GM12878 (cell line): ENCODE measurements at regions not wholly inside any gene's neighbourhood (a gene's known extent, or its start where the extent isn't known, plus 50 kb on each side); places are given as distances from the start of the nearest gene placed in this dataset.

Experiments
- ATAC-seq: fragments of 200-7000 bp; cut with Tn5 transposase; 3 replicates; pipeline ENCODE4 v1.9.1; 2020; ENCODE audit warnings: mild to moderate bottlenecking, moderate library complexity
- BruUV-seq: library from RNA; stranded (reverse); fragments of 400-500 nt; replicated peaks from 2 replicates; lab custom pipeline; 2021; lab: Mats Ljungman, UMichigan
- CTCF ChIA-PET: fragments of 300-600 bp; sonication (Branson Sonifier 250); formaldehyde crosslinking; extraction: SDS; loops from one replicate; lab custom pipeline; 2021; ENCODE audit warnings: inconsistent platforms; lab: Yijun Ruan, JAX
- POLR2A ChIA-PET: fragments of 350-600 bp; formaldehyde crosslinking; extraction: SDS; loops from one replicate; lab custom pipeline; 2021; ENCODE audit warnings: inconsistent platforms; lab: Charles Lee
- RAD21 ChIA-PET: fragments of 300-600 bp; sonication (Branson Sonifier 250); formaldehyde crosslinking; loops from one replicate; lab custom pipeline; 2023; ENCODE audit warnings: antibody characterized with exemption; ENCODE audit not compliant: unreplicated experiment; lab: Charles Lee
- SMC1A ChIA-PET: fragments of 300-600 bp; sonication (Branson Sonifier 250); formaldehyde crosslinking; loops from one replicate; lab custom pipeline; 2023; ENCODE audit not compliant: unreplicated experiment, uncharacterized antibody; lab: Charles Lee
- DNase-seq: peaks from one replicate; pipeline ENCODE4 v3.0.0-alpha.2; 2011; ENCODE audit warnings: low read depth, low spot score
- FAIRE-seq: peaks from 3 replicates; lab custom pipeline; 2011; peaks lifted over from hg19 to GRCh38; lab: Jason Lieb, UNC
- H2AFZ ChIP-seq: 2 replicates; pipeline ENCODE4 v1.6.0; 2011; ENCODE audit warnings: low read depth, low read length, control low read depth; ENCODE audit not compliant: control insufficient read depth
- H3K27ac ChIP-seq: 2 replicates; pipeline ENCODE4 v1.5.1; 2011; ENCODE audit warnings: control low read depth; ENCODE audit not compliant: control insufficient read depth, insufficient read depth
- H3K27me3 ChIP-seq, 2 experiments: replicated peaks in 1 of 2; 2 replicates each; pipeline versions ENCODE4 v1.6.0 to v1.6.1; 2011; ENCODE audit warnings: low read length in 1 of 2; ENCODE audit not compliant: control insufficient read depth in 2 of 2, insufficient read depth in 2 of 2
- H3K36me3 ChIP-seq, 2 experiments: 2 replicates each; pipeline ENCODE4 v1.5.1; 2011; ENCODE audit warnings: low read length in 1 of 2; ENCODE audit not compliant: control insufficient read depth in 2 of 2, insufficient read depth in 2 of 2
- H3K4me1 ChIP-seq: 2 replicates; pipeline ENCODE4 v1.6.1; 2011; ENCODE audit warnings: mild to moderate bottlenecking, low read length, moderate library complexity, mixed read lengths; ENCODE audit not compliant: control insufficient read depth, insufficient read depth
- H3K4me2 ChIP-seq: 2 replicates; pipeline ENCODE4 v1.6.0; 2011; ENCODE audit warnings: control low read depth; ENCODE audit not compliant: control insufficient read depth, insufficient read depth
- H3K4me3 ChIP-seq: fragments of 200-600 bp; sonication (generic); 2 replicates; pipeline ENCODE4 v1.5.1; 2016
- H3K79me2 ChIP-seq: 2 replicates; pipeline ENCODE4 v1.6.0; 2011; ENCODE audit warnings: low read length; ENCODE audit not compliant: control insufficient read depth, insufficient read depth
- H3K9ac ChIP-seq: 2 replicates; pipeline ENCODE4 v1.8.0; 2011; ENCODE audit warnings: low read length, control low read depth, mixed read lengths; ENCODE audit not compliant: control insufficient read depth, insufficient read depth
- H3K9me3 ChIP-seq: replicated peaks from 3 replicates; pipeline ENCODE4 v1.5.1; 2011; ENCODE audit warnings: mild to moderate bottlenecking, low read length; ENCODE audit not compliant: control insufficient read depth, insufficient read depth
- H4K20me1 ChIP-seq: 2 replicates; pipeline ENCODE4 v1.6.0; 2011; ENCODE audit not compliant: control insufficient read depth, insufficient read depth
- CEBPB ChIP-seq, 2 experiments: fragments of 150-350 bp in 1 of 2; IDR thresholded peaks; 2 replicates each; pipeline ENCODE4 v1.6.1; 2012 to 2014; ENCODE audit warnings: low read depth in 2 of 2, low read length in 2 of 2, borderline replicate concordance in 1 of 2, inconsistent platforms in 1 of 2
- CTCF ChIP-seq, 3 experiments: IDR thresholded peaks in 2 of 3; conservative IDR thresholded peaks in 1 of 3; 2 replicates each; pipeline ENCODE4 v1.5.1; 2011; ENCODE audit warnings: low read depth in 3 of 3, low read length in 3 of 3, mild to moderate bottlenecking in 3 of 3, control low read depth in 2 of 3, moderate library complexity in 2 of 3, inconsistent platforms in 1 of 3, mixed read lengths in 1 of 3; ENCODE audit not compliant: control insufficient read depth in 2 of 3, insufficient read depth in 1 of 3; ENCODE audit errors: extremely low read depth in 1 of 3
- NR2C2 ChIP-seq: IDR thresholded peaks from 2 replicates; pipeline ENCODE4 v1.6.1; 2011; ENCODE audit warnings: borderline replicate concordance, low read depth; ENCODE audit not compliant: control insufficient read depth, insufficient read length
- SREBF2 ChIP-seq: IDR thresholded peaks from 2 replicates; pipeline ENCODE4 v1.6.1; 2012; ENCODE audit warnings: mild to moderate bottlenecking, low read length
- USF1 ChIP-seq: IDR thresholded peaks from 2 replicates; pipeline ENCODE4 v1.6.1; 2011; ENCODE audit warnings: borderline replicate concordance, low read depth, mild to moderate bottlenecking, moderate library complexity, mixed read lengths, low read length; ENCODE audit not compliant: insufficient read depth; ENCODE audit errors: extremely low read length
- WGBS: methylation state at CpG from one replicate; pipeline ENCODE4 v1.1.6; 2016; ENCODE audit warnings: low lambda C conversion rate; ENCODE audit not compliant: insufficient replicate concordance, insufficient coverage; ENCODE audit errors: missing lambda C conversion rate; 5-methylcytosine and 5-hydroxymethylcytosine counted together
- in situ Hi-C: fragments of 300-500 bp; cut with MboI; formaldehyde crosslinking; loops from 9 replicates; pipeline ENCODE4 v1.14.3; 2018; ENCODE audit warnings: mixed read lengths
- intact Hi-C: fragments of 100-400 bp; cut with micrococcal nuclease; formaldehyde crosslinking; loops from one replicate; pipeline ENCODE4 v1.14.2; 2022; ENCODE audit not compliant: unreplicated experiment

DNA sequence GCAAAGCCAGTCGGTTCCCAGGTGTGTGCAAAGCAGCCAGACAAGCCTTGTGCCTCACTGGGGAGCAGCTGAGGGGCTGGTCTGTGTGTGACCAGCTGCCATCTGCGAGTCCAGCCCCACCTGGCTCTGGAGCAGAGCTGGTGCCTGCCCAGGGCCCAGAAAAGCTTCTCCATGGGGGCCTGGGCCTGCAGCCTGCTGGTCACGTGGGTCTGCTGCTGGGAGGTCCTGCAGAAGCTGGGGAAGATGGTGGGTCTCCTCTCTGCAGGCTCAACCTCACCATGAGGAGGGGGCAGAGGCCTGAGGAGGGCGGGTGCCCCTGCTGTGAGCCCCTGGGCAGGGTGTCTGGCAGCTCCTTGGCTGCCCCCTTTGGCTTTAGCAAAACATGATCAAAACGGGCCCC lies 71.9 kb downstream of the ENGASE start:
- Histone ChIP-seq H3K36me3 (no peaks in the 10 kb centered on the region), H2AFZ (no peak overlapping the region), H3K27me3 (no peaks in the 10 kb centered on the region; a peak in 1 of 4 replicates), H3K9me3 (no peaks in the 10 kb centered on the region), H3K9ac (no peak overlapping the region), H4K20me1 (no peaks in the 10 kb centered on the region), H3K4me3 (no peak overlapping the region), H3K4me1 (no peaks in the 10 kb centered on the region), H3K4me2 (no peak overlapping the region), H3K79me2 (no peaks in the 10 kb centered on the region), H3K27ac (no peak overlapping the region)
- no TSS peak for BruUV-seq
- POLR2A ChIA-PET: no interaction called here
- 4% methylated on average over 5 of the region's 5 CpGs for WGBS
- FAIRE-seq: no peak
- SMC1A ChIA-PET: no interaction called here
- TF ChIP-seq USF1 (peak; percentile 14), SREBF2 (no peak)
- CTCF ChIA-PET: no interaction called here
- intact Hi-C loops: no loop called here
- RAD21 ChIA-PET: no interaction called here
- in situ Hi-C loops: no loop called here
- DNase-seq: no peak
- no peak for ATAC-seq

DNA sequence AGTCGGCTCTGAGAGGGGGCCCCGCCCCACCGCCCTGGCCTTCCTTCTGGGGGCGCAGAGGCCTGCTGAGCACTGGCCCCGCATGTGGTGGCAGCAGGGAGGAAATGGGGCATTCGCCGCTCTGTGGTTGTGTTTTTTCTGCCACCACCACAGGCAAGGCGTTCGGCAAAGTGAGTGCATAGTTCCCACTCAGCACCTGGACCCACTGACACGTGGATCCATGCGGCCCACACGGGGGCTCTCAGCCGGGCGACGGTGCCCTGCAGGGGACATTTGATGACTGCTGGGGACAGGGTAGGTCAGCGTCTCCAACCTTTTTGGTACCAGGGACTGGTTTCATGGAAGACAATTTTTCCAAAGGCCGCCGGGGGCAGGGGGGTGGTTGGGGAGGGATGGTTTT lies 70.9 kb downstream of the ENGASE start:
- DNase-seq (no peak), ATAC-seq (no peak), FAIRE-seq (no peak)
- ChIA-PET CTCF (no interaction called here), POLR2A (no interaction called here), RAD21 (no interaction called here), SMC1A (no interaction called here)
- in situ Hi-C loops (no loop called here), intact Hi-C loops (no loop called here)
- Histone ChIP-seq H3K36me3 (no peaks in the 10 kb centered on the region), H3K4me3 (no peak overlapping the region), H3K4me1 (no peaks in the 10 kb centered on the region), H3K27me3 (no peaks in the 10 kb centered on the region; a peak in 1 of 4 replicates), H4K20me1 (no peaks in the 10 kb centered on the region; the same call in 1 of the 2 replicates), H3K4me2 (no peak overlapping the region), H3K79me2 (no peaks in the 10 kb centered on the region), H3K27ac (no peak overlapping the region), H3K9me3 (no peaks in the 10 kb centered on the region), H3K9ac (no peak overlapping the region), H2AFZ (no peak overlapping the region)
- TF ChIP-seq CEBPB (IDR thresholded peaks at IDR 0.05; ENCODE audit: borderline replicate concordance in 1 of 2, low read depth in 2 of 2, low read length in 2 of 2) (no peak), CTCF (IDR thresholded peaks at IDR 0.05 in 2 of 3, conservative IDR thresholded peaks at IDR 0.05 in 1 of 3; ENCODE audit: control insufficient read depth in 2 of 3, extremely low read depth in 1 of 3, insufficient read depth in 1 of 3, low read depth in 3 of 3, low read length in 3 of 3) (no peak), NR2C2 (no peak)
- WGBS: 46% methylated on average over 17 of the region's 18 CpGs
- BruUV-seq: no TSS peak
